Type B pancreatic cell (in vitro differentiated cells): ENCODE measurements at regions not wholly inside any gene's neighbourhood (a gene's known extent, or its start where the extent isn't known, plus 50 kb on each side); places are given as distances from the start of the nearest gene placed in this dataset.

Source experiments
- DNase-seq: peaks from one replicate; pipeline ENCODE4 v3.0.0; 2021; ENCODE audit warnings: mixed read lengths; ENCODE audit not compliant: unreplicated experiment; ENCODE audit errors: extremely low spot score
- H3K27ac Mint-ChIP-seq: 2 replicates; pipeline ENCODE4 v1.8.0; 2021; ENCODE audit warnings: mild to moderate bottlenecking, mixed read lengths
- H3K27me3 Mint-ChIP-seq: 2 replicates; pipeline ENCODE4 v1.8.0; 2021; ENCODE audit warnings: mixed read lengths
- H3K36me3 Mint-ChIP-seq: 2 replicates; pipeline ENCODE4 v1.8.0; 2021; ENCODE audit warnings: mixed read lengths
- H3K4me1 Mint-ChIP-seq: one replicate; pipeline ENCODE4 v1.8.0; 2021; ENCODE audit warnings: mixed read lengths; ENCODE audit not compliant: unreplicated experiment
- H3K4me3 Mint-ChIP-seq: 2 replicates; pipeline ENCODE4 v1.8.0; 2021; ENCODE audit warnings: mild to moderate bottlenecking, mixed read lengths
- H3K9me3 Mint-ChIP-seq: 2 replicates; pipeline ENCODE4 v1.8.0; 2021; ENCODE audit warnings: mixed read lengths
- CTCF ChIP-seq: fragments of 200-600 bp; sonication (generic); conservative IDR thresholded peaks from 2 replicates; pipeline ENCODE4 v1.5.0; 2021; ENCODE audit warnings: antibody characterized with exemption, mild to moderate bottlenecking

DNA sequence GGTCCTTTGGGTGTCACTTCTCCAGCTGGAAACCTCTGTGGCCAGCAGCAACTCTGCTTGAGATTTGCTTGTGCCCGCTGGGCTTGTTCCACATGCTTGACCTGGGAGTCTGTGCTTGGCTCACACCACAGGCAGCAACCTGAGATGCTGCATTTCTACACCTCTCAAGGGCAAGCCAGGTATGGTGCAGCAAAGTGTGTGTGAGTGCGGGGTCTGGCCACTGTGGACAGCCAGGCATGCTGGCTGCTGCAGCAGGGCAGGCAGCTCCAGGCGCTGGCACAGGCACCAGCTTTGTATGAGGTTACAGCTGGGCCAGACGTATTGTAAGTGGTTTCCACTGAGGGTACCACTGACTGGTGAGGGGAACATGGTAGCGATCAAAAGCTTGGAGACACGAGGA, 242.0 kb downstream of the PTGER3 start:
- no peaks in the 10 kb centered on the region for H3K27me3 Mint-ChIP-seq
- no peak for TF ChIP-seq CTCF
- H3K9me3 Mint-ChIP-seq: no peaks in the 10 kb centered on the region
- no peaks in the 10 kb centered on the region for H3K4me1 Mint-ChIP-seq
- DNase-seq: no peak
- H3K36me3 Mint-ChIP-seq: no peaks in the 10 kb centered on the region
- no peak overlapping the region for H3K4me3 Mint-ChIP-seq
- H3K27ac Mint-ChIP-seq: no peak overlapping the region

- Mint-ChIP-seq H3K27ac (no peak overlapping the region), H3K27me3 (no peaks in the 10 kb centered on the region), H3K9me3 (no peaks in the 10 kb centered on the region), H3K36me3 (no peaks in the 10 kb centered on the region), H3K4me1 (no peaks in the 10 kb centered on the region), H3K4me3 (no peak overlapping the region)
- DNase-seq: no peak
- TF ChIP-seq CTCF: no peak
These were observed 240.4 kb downstream of the PTGER3 start for GRCh38 chr1:70807088-70807664.

DNA sequence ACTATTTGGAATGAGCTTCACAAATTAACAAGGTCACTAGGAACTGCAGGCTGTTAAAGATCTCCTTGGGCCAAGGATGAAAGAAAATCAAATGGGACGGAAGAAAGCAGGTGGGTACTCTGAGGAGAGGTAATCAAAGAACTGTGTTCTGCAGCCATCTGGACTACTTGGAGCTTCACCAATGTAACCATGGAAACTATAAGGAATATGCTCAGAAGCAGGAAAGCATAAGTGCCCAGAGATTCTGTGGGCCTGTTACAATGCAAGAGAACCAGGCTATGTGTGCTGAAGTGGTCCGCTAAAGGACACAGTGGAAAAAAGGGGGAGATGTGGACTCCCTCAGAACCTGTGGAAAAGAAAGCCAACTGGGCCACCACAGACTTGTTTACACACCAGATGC, 238.5 kb downstream of the PTGER3 start:
- Mint-ChIP-seq H3K9me3 (no peaks in the 10 kb centered on the region), H3K27ac (no peak overlapping the region), H3K4me3 (no peak overlapping the region), H3K27me3 (no peaks in the 10 kb centered on the region), H3K36me3 (no peaks in the 10 kb centered on the region), H3K4me1 (no peaks in the 10 kb centered on the region)
- TF ChIP-seq CTCF: no peak
- no peak for DNase-seq

DNA sequence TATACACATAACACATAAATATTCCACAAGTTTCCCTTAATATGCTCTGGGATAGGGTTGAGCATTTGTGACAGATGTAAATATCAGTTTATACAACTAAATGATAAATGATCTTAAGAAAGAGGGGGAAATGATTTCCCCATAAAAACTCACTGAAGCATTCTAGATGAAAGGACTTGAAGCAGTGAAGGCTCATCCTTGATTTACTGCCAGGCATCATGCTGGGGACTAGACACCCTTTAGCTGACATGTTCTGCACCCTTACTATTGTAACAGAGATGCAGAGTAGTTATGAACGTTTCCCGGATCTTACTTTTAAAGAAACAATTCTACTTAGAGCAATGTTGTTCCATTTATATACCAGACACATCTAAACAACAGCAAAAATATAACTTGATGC, 235.8 kb downstream of the PTGER3 start:
- TF ChIP-seq CTCF: no peak
- no peaks in the 10 kb centered on the region for H3K4me1 Mint-ChIP-seq
- no peak overlapping the region for H3K4me3 Mint-ChIP-seq
- no peaks in the 10 kb centered on the region for H3K9me3 Mint-ChIP-seq
- H3K27me3 Mint-ChIP-seq: no peaks in the 10 kb centered on the region
- H3K36me3 Mint-ChIP-seq: no peaks in the 10 kb centered on the region
- no peak for DNase-seq
- no peak overlapping the region for H3K27ac Mint-ChIP-seq

- no peak overlapping the region for H3K27ac Mint-ChIP-seq
- H3K27me3 Mint-ChIP-seq: no peaks in the 10 kb centered on the region
- TF ChIP-seq CTCF: no peak
These were observed 235.0 kb downstream of the PTGER3 start for GRCh38 chr1:70812442-70813109.

More at GRCh38 chr1:70812442-70813109, 235.0 kb downstream of the PTGER3 start:
- Mint-ChIP-seq H3K4me1 (no peaks in the 10 kb centered on the region), H3K36me3 (no peaks in the 10 kb centered on the region), H3K4me3 (no peak overlapping the region), H3K9me3 (no peaks in the 10 kb centered on the region)
- DNase-seq: no peak
